HCT116 (cell line): ENCODE measurements at regions not wholly inside any gene's neighbourhood (a gene's known extent, or its start where the extent isn't known, plus 50 kb on each side); places are given as distances from the start of the nearest gene placed in this dataset.

ENCODE experiments used
- ATAC-seq: fragments of 200-7000 bp; cut with Tn5 transposase; 2 replicates; pipeline ENCODE4 v1.9.1; 2020; ENCODE audit warnings: mild to moderate bottlenecking, moderate library complexity
- BruUV-seq: library from RNA; stranded (reverse); fragments of 400-500 nt; replicated peaks from 2 replicates; lab custom pipeline; 2021; lab: Mats Ljungman, UMichigan
- CTCF ChIA-PET: fragments of 300-600 bp; sonication (Branson Sonifier 250); formaldehyde crosslinking; loops from one replicate; lab custom pipeline; 2021; ENCODE audit warnings: antibody characterized with exemption; lab: Charles Lee
- POLR2A ChIA-PET: fragments of 300-600, 350-600 bp; sonication (Branson Sonifier 250); formaldehyde crosslinking; loops from one replicate; lab custom pipeline; 2021; ENCODE audit warnings: antibody characterized with exemption; lab: Charles Lee
- RAD21 ChIA-PET, 2 experiments: fragments of 300-600 bp; sonication (Branson Sonifier 250); formaldehyde crosslinking; loops; one replicate each; lab custom pipeline; 2023; ENCODE audit warnings: low total read pairs in 2 of 2; ENCODE audit not compliant: uncharacterized antibody in 2 of 2, unreplicated experiment in 2 of 2, low non-redundant PET in 1 of 2; lab: Charles Lee
- DNase-seq: peaks from one replicate; pipeline ENCODE4 v3.0.0-alpha.2; 2010; ENCODE audit warnings: low read depth, low spot score
- H2AFZ ChIP-seq: fragments of 200-600 bp; shearing (Covaris generic), sonication (generic); 2 replicates; pipeline ENCODE4 v1.6.1; 2017; ENCODE audit warnings: low read depth, mixed run types, mixed read lengths, antibody characterized with exemption, low read length; ENCODE audit not compliant: poor library complexity, severe bottlenecking
- H3K27ac ChIP-seq: 2 replicates; pipeline ENCODE4 v1.5.1; 2012; ENCODE audit warnings: low read depth, low read length
- H3K27me3 ChIP-seq: fragments of 200-600 bp; sonication (generic); 2 replicates; pipeline ENCODE4 v1.6.1; 2016; ENCODE audit warnings: mixed run types, low read length, mixed read lengths; ENCODE audit not compliant: insufficient read depth
- H3K36me3 ChIP-seq, 2 experiments: fragments of 200-500 bp in 1 of 2; fragments of 200-600 bp in 1 of 2; sonication (Bioruptor generic) in 1 of 2; sonication (generic) in 1 of 2; 2 replicates each; pipeline versions ENCODE4 v1.5.1 to v1.6.1; 2014 to 2016; ENCODE audit warnings: low read length in 2 of 2, inconsistent platforms in 1 of 2, mixed read lengths in 1 of 2, mixed run types in 1 of 2; ENCODE audit not compliant: insufficient read depth in 2 of 2, control insufficient read depth in 1 of 2
- H3K4me1 ChIP-seq, 2 experiments: fragments of 200-600 bp in 1 of 2; sonication (generic) in 1 of 2; 2 replicates each; pipeline versions ENCODE4 v1.5.1 to v1.6.1; 2012 to 2017; ENCODE audit warnings: low read length in 2 of 2, inconsistent platforms in 1 of 2, mild to moderate bottlenecking in 1 of 2, mixed read lengths in 1 of 2, mixed run types in 1 of 2, moderate library complexity in 1 of 2; ENCODE audit not compliant: insufficient read depth in 2 of 2, control insufficient read depth in 1 of 2
- H3K4me2 ChIP-seq: fragments of 200-600 bp; sonication (generic); 2 replicates; pipeline ENCODE4 v1.6.1; 2017; ENCODE audit warnings: mixed run types, low read length, mixed read lengths
- H3K4me3 ChIP-seq, 2 experiments: fragments of 200-600 bp in 1 of 2; sonication (generic) in 1 of 2; replicated peaks in 1 of 2; 2 replicates each; pipeline ENCODE4 v1.5.1; 2011 to 2016; ENCODE audit warnings: low read length in 2 of 2, control low read depth in 1 of 2, low read depth in 1 of 2, mild to moderate bottlenecking in 1 of 2, mixed read lengths in 1 of 2, mixed run types in 1 of 2
- H3K79me2 ChIP-seq: fragments of 200-600 bp; sonication (generic); 2 replicates; pipeline ENCODE4 v1.6.1; 2017; ENCODE audit warnings: mild to moderate bottlenecking, mixed run types, low read length, moderate library complexity, mixed read lengths; ENCODE audit not compliant: insufficient read depth
- H3K9ac ChIP-seq: fragments of 200-600 bp; sonication (generic); 2 replicates; pipeline ENCODE4 v1.6.1; 2016; ENCODE audit warnings: low read length, mixed read lengths
- H3K9me2 ChIP-seq: fragments of 200-600 bp; sonication (generic), shearing (Covaris generic); 2 replicates; pipeline ENCODE4 v1.6.1; 2017; ENCODE audit warnings: mixed run types, mild to moderate bottlenecking, moderate library complexity; ENCODE audit not compliant: insufficient read depth
- H3K9me3 ChIP-seq, 2 experiments: fragments of 200-500 bp in 1 of 2; fragments of 200-600 bp in 1 of 2; sonication (Bioruptor generic) in 1 of 2; sonication (generic) in 1 of 2; 2 replicates each; pipeline ENCODE4 v1.6.1; 2014 to 2017; ENCODE audit warnings: low read length in 2 of 2, mixed read lengths in 2 of 2, inconsistent platforms in 1 of 2, low read depth in 1 of 2, mild to moderate bottlenecking in 1 of 2, mixed run types in 1 of 2, moderate library complexity in 1 of 2; ENCODE audit not compliant: control insufficient read depth in 1 of 2, insufficient read depth in 1 of 2
- H4K20me1 ChIP-seq: fragments of 200-600 bp; sonication (generic), shearing (Covaris generic); 2 replicates; pipeline ENCODE4 v1.6.1; 2017; ENCODE audit warnings: mixed run types, mild to moderate bottlenecking, moderate library complexity; ENCODE audit not compliant: insufficient read depth
- CBX3 ChIP-seq: IDR thresholded peaks from 2 replicates; pipeline ENCODE4 v1.6.1; 2012; ENCODE audit warnings: low read depth
- EGR1 ChIP-seq: IDR thresholded peaks from 2 replicates; pipeline ENCODE4 v1.6.1; 2012; ENCODE audit warnings: low read depth
- EZH2 ChIP-seq: fragments of 200-600 bp; sonication (generic); IDR thresholded peaks from 2 replicates; pipeline ENCODE4 v1.6.1; 2017; ENCODE audit warnings: antibody characterized with exemption, mixed run types
- EZH2phosphoT487 ChIP-seq: fragments of 200-600 bp; IDR thresholded peaks from 2 replicates; pipeline ENCODE4 v1.6.1; 2018; ENCODE audit warnings: antibody characterized with exemption, borderline replicate concordance
- FOSL1 ChIP-seq: IDR thresholded peaks from 2 replicates; pipeline ENCODE4 v1.6.1; 2012; ENCODE audit warnings: low read depth
- MAX ChIP-seq: IDR thresholded peaks from 2 replicates; pipeline ENCODE4 v1.6.1; 2012
- RAD21 ChIP-seq: IDR thresholded peaks from 2 replicates; pipeline ENCODE4 v1.6.1; 2012; ENCODE audit warnings: low read depth, mild to moderate bottlenecking
- REST ChIP-seq: IDR thresholded peaks from 2 replicates; pipeline ENCODE4 v1.6.1; 2012; ENCODE audit warnings: low read depth
- YY1 ChIP-seq: IDR thresholded peaks from 2 replicates; pipeline ENCODE4 v1.6.1; 2011; ENCODE audit warnings: low read length, low read depth, moderate library complexity, mild to moderate bottlenecking; ENCODE audit not compliant: insufficient replicate concordance; ENCODE audit errors: extremely low read depth
- ZFX ChIP-seq: fragments of 450-650 bp; IDR thresholded peaks from 2 replicates; pipeline ENCODE4 v1.6.1; 2017
- intact Hi-C: fragments of 100-400 bp; cut with micrococcal nuclease; formaldehyde crosslinking; loops from 2 replicates; pipeline ENCODE4 v1.10.0; 2022

GRCh38 chr14:97995531-97995930, 1198.3 kb downstream of the VRK1 start:
- no peak overlapping the region for H3K4me3 ChIP-seq
- DNase-seq (no peak), ATAC-seq (no peak)
- H4K20me1 ChIP-seq: no peaks in the 10 kb centered on the region
- ChIA-PET POLR2A (no interaction called here), RAD21 (no interaction called here), CTCF (no interaction called here)
- H3K79me2 ChIP-seq: no peaks in the 10 kb centered on the region
- no peaks in the 10 kb centered on the region for H3K36me3 ChIP-seq
- no peaks in the 10 kb centered on the region for H3K4me1 ChIP-seq
- BruUV-seq: no TSS peak
- no peaks in the 10 kb centered on the region for H3K9me2 ChIP-seq
- TF ChIP-seq CBX3 (no peak), EZH2 (no peak), FOSL1 (no peak), YY1 (no peak), EZH2phosphoT487 (no peak), EGR1 (no peak), ZFX (no peak), REST (no peak), RAD21 (no peak), MAX (no peak)
- no peak overlapping the region for H3K9ac ChIP-seq
- H3K27ac ChIP-seq: no peak overlapping the region
- intact Hi-C loops: no loop called here
- H3K27me3 ChIP-seq: no peaks in the 10 kb centered on the region
- H2AFZ ChIP-seq: no peak overlapping the region
- H3K9me3 ChIP-seq: peaks cover 0 to 3% of the 10 kb centered on the region in 2 experiments; a peak in 1 of 4 replicates
- H3K4me2 ChIP-seq: no peak overlapping the region
